DND-41 (cell line): ENCODE measurements at regions not wholly inside any gene's neighbourhood (a gene's known extent, or its start where the extent isn't known, plus 50 kb on each side); places are given as distances from the start of the nearest gene placed in this dataset.

Experiments used
- EZH2 ChIP-seq: IDR thresholded peaks from 3 replicates; pipeline ENCODE4 v1.6.1; 2012; ENCODE audit warnings: borderline replicate concordance, low read depth, mild to moderate bottlenecking, moderate library complexity, low read length, inconsistent platforms; ENCODE audit not compliant: severe bottlenecking
- TF ChIP-seq, protein P1 (sequence below): IDR thresholded peaks from 2 replicates; pipeline ENCODE4 v1.5.1; 2012; ENCODE audit warnings: borderline replicate concordance, low read length, moderate library complexity, mild to moderate bottlenecking; ENCODE audit not compliant: poor library complexity, severe bottlenecking; ENCODE audit errors: extremely low read depth

DNA sequence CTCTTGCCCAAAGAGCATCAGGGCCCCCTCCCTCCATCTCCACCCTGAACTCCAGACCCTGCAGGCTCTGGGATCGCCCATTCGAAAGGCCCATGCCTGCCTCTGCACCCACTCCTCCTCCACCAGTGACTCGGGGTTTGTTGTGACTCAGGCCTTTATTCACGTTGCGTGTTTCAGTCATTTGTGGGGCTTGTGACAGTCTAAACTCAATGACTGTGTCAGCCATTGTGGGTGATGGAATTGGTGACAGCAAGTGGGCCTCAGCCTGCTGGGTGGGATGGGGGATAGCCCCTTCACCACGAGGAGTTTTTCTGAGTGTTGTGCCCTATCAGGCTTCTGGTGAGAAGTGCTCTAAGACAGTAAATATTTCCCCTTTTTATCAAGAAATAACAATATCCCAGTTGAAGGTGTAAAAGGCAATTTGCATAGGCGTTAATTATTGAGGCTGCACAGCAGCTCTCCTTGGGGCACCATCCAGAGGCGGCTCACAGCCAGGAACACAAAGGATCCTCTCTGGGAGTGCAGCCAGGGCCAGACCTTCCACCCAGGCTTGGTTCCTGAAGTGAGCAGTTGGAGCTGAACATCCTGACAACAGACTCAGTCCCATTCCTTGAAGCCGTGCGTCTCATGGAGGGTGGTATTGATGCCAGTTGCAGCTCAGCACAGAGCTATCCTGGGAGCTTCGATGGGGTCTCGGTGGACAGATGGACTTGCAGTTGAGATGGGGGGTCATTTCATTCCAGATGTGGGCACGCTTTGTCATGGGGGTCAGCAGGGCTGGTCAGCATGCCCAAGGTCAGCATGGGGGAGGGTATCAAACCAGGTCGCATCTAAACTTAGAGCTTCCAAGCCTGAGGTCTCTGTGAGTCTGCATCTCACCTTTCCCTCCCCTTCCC, 135.6 kb upstream of the CACNA1E start:
- TF ChIP-seq, protein P1, sequence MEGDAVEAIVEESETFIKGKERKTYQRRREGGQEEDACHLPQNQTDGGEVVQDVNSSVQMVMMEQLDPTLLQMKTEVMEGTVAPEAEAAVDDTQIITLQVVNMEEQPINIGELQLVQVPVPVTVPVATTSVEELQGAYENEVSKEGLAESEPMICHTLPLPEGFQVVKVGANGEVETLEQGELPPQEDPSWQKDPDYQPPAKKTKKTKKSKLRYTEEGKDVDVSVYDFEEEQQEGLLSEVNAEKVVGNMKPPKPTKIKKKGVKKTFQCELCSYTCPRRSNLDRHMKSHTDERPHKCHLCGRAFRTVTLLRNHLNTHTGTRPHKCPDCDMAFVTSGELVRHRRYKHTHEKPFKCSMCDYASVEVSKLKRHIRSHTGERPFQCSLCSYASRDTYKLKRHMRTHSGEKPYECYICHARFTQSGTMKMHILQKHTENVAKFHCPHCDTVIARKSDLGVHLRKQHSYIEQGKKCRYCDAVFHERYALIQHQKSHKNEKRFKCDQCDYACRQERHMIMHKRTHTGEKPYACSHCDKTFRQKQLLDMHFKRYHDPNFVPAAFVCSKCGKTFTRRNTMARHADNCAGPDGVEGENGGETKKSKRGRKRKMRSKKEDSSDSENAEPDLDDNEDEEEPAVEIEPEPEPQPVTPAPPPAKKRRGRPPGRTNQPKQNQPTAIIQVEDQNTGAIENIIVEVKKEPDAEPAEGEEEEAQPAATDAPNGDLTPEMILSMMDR = no peak
- TF ChIP-seq EZH2 = no peak
